WTC11 (cell line): ENCODE measurements at regions not wholly inside any gene's neighbourhood (a gene's known extent, or its start where the extent isn't known, plus 50 kb on each side); places are given as distances from the start of the nearest gene placed in this dataset.

Experiments
- ATAC-seq: fragments of 200-7000 bp; cut with Tn5 transposase; 2 replicates; pipeline ENCODE4 v1.10.0; 2021; ENCODE audit warnings: mild to moderate bottlenecking, moderate library complexity
- CTCF ChIA-PET: fragments of 300-600 bp; sonication (Branson Sonifier 250); formaldehyde crosslinking; loops from one replicate; lab custom pipeline; 2021; ENCODE audit warnings: antibody characterized with exemption; lab: Charles Lee
- POLR2A ChIA-PET: fragments of 350-600 bp; sonication (Branson Sonifier 250); formaldehyde crosslinking; loops from one replicate; lab custom pipeline; 2021; ENCODE audit warnings: antibody characterized with exemption; lab: Charles Lee
- DNase-seq: peaks from one replicate; pipeline ENCODE4 v3.0.0; 2021; ENCODE audit warnings: low spot score
- H3K27ac Mint-ChIP-seq: 2 replicates; pipeline ENCODE4 v1.8.0; 2021; ENCODE audit warnings: mixed read lengths
- H3K27me3 Mint-ChIP-seq: 2 replicates; pipeline ENCODE4 v1.8.0; 2021; ENCODE audit warnings: low read depth, mild to moderate bottlenecking, moderate library complexity, mixed read lengths
- H3K36me3 Mint-ChIP-seq: 2 replicates; pipeline ENCODE4 v1.8.0; 2021; ENCODE audit warnings: mixed read lengths
- H3K4me1 Mint-ChIP-seq: 2 replicates; pipeline ENCODE4 v1.8.0; 2022; ENCODE audit warnings: mixed read lengths
- H3K4me3 Mint-ChIP-seq: 2 replicates; pipeline ENCODE4 v1.8.0; 2021; ENCODE audit warnings: mild to moderate bottlenecking, moderate library complexity, mixed read lengths
- H3K9me3 Mint-ChIP-seq: 2 replicates; pipeline ENCODE4 v1.8.0; 2021; ENCODE audit warnings: mixed read lengths
- ATF3 ChIP-seq: sonication (generic); formaldehyde crosslinking; conservative IDR thresholded peaks from 2 replicates; pipeline ENCODE4 v1.8.1; 2022; ENCODE audit warnings: mild to moderate bottlenecking, missing genetic modification reagents
- CREB1 ChIP-seq: sonication (generic); formaldehyde crosslinking; IDR thresholded peaks from 2 replicates; pipeline ENCODE4 v1.8.0; 2023; ENCODE audit warnings: mild to moderate bottlenecking, missing genetic modification reagents
- E2F5 ChIP-seq: sonication (generic); formaldehyde crosslinking; IDR thresholded peaks from 2 replicates; pipeline ENCODE4 v1.8.1; 2022; ENCODE audit warnings: mild to moderate bottlenecking, moderate library complexity, missing genetic modification reagents
- ELF4 ChIP-seq: sonication (generic); formaldehyde crosslinking; IDR thresholded peaks from 2 replicates; pipeline ENCODE4 v1.8.1; 2022; ENCODE audit warnings: low read depth, mild to moderate bottlenecking, moderate library complexity, missing genetic modification reagents
- FOXK1 ChIP-seq: sonication (generic); formaldehyde crosslinking; IDR thresholded peaks from 2 replicates; pipeline ENCODE4 v1.8.0; 2022; ENCODE audit warnings: mild to moderate bottlenecking, moderate library complexity, missing genetic modification reagents
- HMGA2 ChIP-seq: fragments of 250-450 bp; sonication (Bioruptor Pico); IDR thresholded peaks from 2 replicates; pipeline ENCODE4 v1.4.0; 2021; ENCODE audit warnings: mild to moderate bottlenecking, moderate library complexity
- IRF1 ChIP-seq: sonication (generic); formaldehyde crosslinking; IDR thresholded peaks from 2 replicates; pipeline ENCODE4 v1.8.0; 2023; ENCODE audit warnings: missing genetic modification reagents
- IRF2 ChIP-seq: sonication (generic); formaldehyde crosslinking; IDR thresholded peaks from 2 replicates; pipeline ENCODE4 v1.8.0; 2022; ENCODE audit warnings: low read depth, missing genetic modification reagents, borderline replicate concordance
- JUN ChIP-seq: sonication (generic); formaldehyde crosslinking; IDR thresholded peaks from 2 replicates; pipeline ENCODE4 v1.8.0; 2023; ENCODE audit warnings: mild to moderate bottlenecking, missing genetic modification reagents
- NFATC4 ChIP-seq: fragments of 250-450 bp; sonication (Bioruptor Pico); IDR thresholded peaks from 2 replicates; pipeline ENCODE4 v1.9.0; 2021; ENCODE audit warnings: mild to moderate bottlenecking
- NFE2L1 ChIP-seq: sonication (generic); formaldehyde crosslinking; IDR thresholded peaks from 2 replicates; pipeline ENCODE4 v1.8.1; 2023; ENCODE audit warnings: missing genetic modification reagents
- NFYB ChIP-seq: sonication (generic); formaldehyde crosslinking; conservative IDR thresholded peaks from 2 replicates; pipeline ENCODE4 v1.8.0; 2022; ENCODE audit warnings: low read depth, missing genetic modification reagents
- PRDM15 ChIP-seq: sonication (generic); formaldehyde crosslinking; IDR thresholded peaks from 2 replicates; pipeline ENCODE4 v1.8.0; 2022; ENCODE audit warnings: missing genetic modification reagents
- SMAD3 ChIP-seq: sonication (generic); formaldehyde crosslinking; IDR thresholded peaks from 2 replicates; pipeline ENCODE4 v1.8.0; 2022; ENCODE audit warnings: missing genetic modification reagents, mild to moderate bottlenecking, borderline replicate concordance
- SMAD4 ChIP-seq: sonication (generic); formaldehyde crosslinking; IDR thresholded peaks from 2 replicates; pipeline ENCODE4 v1.8.0; 2022; ENCODE audit warnings: mild to moderate bottlenecking, missing genetic modification reagents
- SP1 ChIP-seq: sonication (generic); formaldehyde crosslinking; conservative IDR thresholded peaks from 2 replicates; pipeline ENCODE4 v1.8.1; 2022; ENCODE audit warnings: missing genetic modification reagents
- TEAD1 ChIP-seq: sonication (generic); formaldehyde crosslinking; IDR thresholded peaks from 2 replicates; pipeline ENCODE4 v1.8.0; 2022; ENCODE audit warnings: mild to moderate bottlenecking, missing genetic modification reagents
- USF2 ChIP-seq: sonication (generic); formaldehyde crosslinking; IDR thresholded peaks from 2 replicates; pipeline ENCODE4 v1.8.1; 2023; ENCODE audit warnings: mild to moderate bottlenecking, missing genetic modification reagents, moderate library complexity
- ZNF512 ChIP-seq: sonication (generic); formaldehyde crosslinking; IDR thresholded peaks from 2 replicates; pipeline ENCODE4 v1.8.1; 2022; ENCODE audit warnings: missing genetic modification reagents, borderline replicate concordance
- ZNF532 ChIP-seq: fragments of 250-450 bp; sonication (Bioruptor Pico); IDR thresholded peaks from 2 replicates; pipeline ENCODE4 v1.9.0; 2021; ENCODE audit warnings: mild to moderate bottlenecking, borderline replicate concordance
- ZNF671 ChIP-seq: fragments of 250-450 bp; sonication (Bioruptor Pico); IDR thresholded peaks from 2 replicates; pipeline ENCODE4 v1.8.0; 2021; ENCODE audit warnings: mild to moderate bottlenecking

- CTCF ChIA-PET: no interaction called here
- no peak for ATAC-seq
- Mint-ChIP-seq H3K27me3 (peaks cover 23% of the 10 kb centered on the region), H3K4me3 (no peak overlapping the region), H3K27ac (no peak overlapping the region), H3K36me3 (peaks cover 21% of the 10 kb centered on the region), H3K4me1 (peaks cover 14% of the 10 kb centered on the region; the same call in 1 of the 2 replicates), H3K9me3 (peaks cover 27% of the 10 kb centered on the region)
- DNase-seq: no peak
- TF ChIP-seq NFE2L1 (CRISPR knock-in tag) (no peak), JUN (no peak), USF2 (CRISPR knock-in tag) (no peak), ZNF671 (CRISPR knock-in tag) (no peak), ATF3 (CRISPR knock-in tag) (no peak), E2F5 (no peak), SP1 (CRISPR knock-in tag) (no peak), NFATC4 (CRISPR knock-in tag) (no peak), ZNF512 (CRISPR knock-in tag) (no peak), FOXK1 (CRISPR knock-in tag) (no peak), SMAD4 (CRISPR knock-in tag) (no peak)
- POLR2A ChIA-PET: interaction anchor here (0.6 kb wide), 1 partner anchor 46 kb away, joined by 3 read pairs; no protein-coding TSS in a partner anchor
These were observed 56.4 kb upstream of the ITGA6 start for GRCh38 chr2:172370821-172371455.

GRCh38 chr2:172372436-172372835, 55.0 kb upstream of the ITGA6 start:
- TF ChIP-seq PRDM15: no peak
- TF ChIP-seq TEAD1: no peak
- TF ChIP-seq SMAD4 (CRISPR knock-in tag): no peak
- no peak for TF ChIP-seq IRF1
- TF ChIP-seq ELF4: no peak
- no peak for TF ChIP-seq IRF2 (CRISPR knock-in tag)
- TF ChIP-seq SMAD3 (CRISPR knock-in tag): no peak
- TF ChIP-seq HMGA2: no peak
- TF ChIP-seq ATF3 (CRISPR knock-in tag): no peak
- no peak for TF ChIP-seq CREB1 (CRISPR knock-in tag)
- no peak for TF ChIP-seq FOXK1 (CRISPR knock-in tag)
- no peak for TF ChIP-seq ZNF532
- no peak for TF ChIP-seq NFYB
- no peak for ATAC-seq
- no peak for DNase-seq

More at GRCh38 chr2:172372436-172372835, 55.0 kb upstream of the ITGA6 start:
- peaks cover 27% of the 10 kb centered on the region for H3K9me3 Mint-ChIP-seq
- CTCF ChIA-PET: no interaction called here
- H3K36me3 Mint-ChIP-seq: peaks cover 21% of the 10 kb centered on the region
- H3K27ac Mint-ChIP-seq: no peak overlapping the region
- peaks cover 21% of the 10 kb centered on the region for H3K4me1 Mint-ChIP-seq
- POLR2A ChIA-PET: no interaction called here
- H3K27me3 Mint-ChIP-seq: peaks cover 29% of the 10 kb centered on the region
- H3K4me3 Mint-ChIP-seq: no peak overlapping the region
